ENCODE measurements at regions not wholly inside any gene's neighbourhood (a gene's known extent, or its start where the extent isn't known, plus 50 kb on each side); places are given as distances from the start of the nearest gene placed in this dataset.
"Not testable (repeated sequence)": the region's sequence is repeated elsewhere in the genome, so short reads cannot be mapped to it uniquely, and the experiment has no call there.

GRCh38 chr21:18970941-18971340, 567.4 kb upstream of the TMPRSS15 start:
- DNase-seq = no peak

DNA sequence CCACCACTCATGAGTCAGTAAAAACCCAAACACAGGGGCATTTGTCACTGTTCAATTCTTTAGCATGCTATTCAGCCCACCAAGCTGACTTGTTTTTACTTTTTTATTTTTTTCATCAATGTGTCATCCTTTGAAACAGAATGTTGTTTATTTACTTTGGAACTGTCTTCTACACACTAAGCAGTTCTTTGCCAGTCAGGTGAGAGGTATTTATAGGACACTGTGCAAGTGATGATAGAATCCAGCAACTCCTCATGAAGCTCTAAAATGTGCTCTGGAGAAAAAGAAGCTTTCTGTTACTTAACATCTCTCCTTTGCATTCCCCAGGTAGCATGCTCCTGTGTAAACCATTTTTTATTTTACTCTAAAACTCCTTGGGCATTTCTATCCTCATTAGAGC, 582.0 kb upstream of the TMPRSS15 start:
- no peak for DNase-seq

DNA sequence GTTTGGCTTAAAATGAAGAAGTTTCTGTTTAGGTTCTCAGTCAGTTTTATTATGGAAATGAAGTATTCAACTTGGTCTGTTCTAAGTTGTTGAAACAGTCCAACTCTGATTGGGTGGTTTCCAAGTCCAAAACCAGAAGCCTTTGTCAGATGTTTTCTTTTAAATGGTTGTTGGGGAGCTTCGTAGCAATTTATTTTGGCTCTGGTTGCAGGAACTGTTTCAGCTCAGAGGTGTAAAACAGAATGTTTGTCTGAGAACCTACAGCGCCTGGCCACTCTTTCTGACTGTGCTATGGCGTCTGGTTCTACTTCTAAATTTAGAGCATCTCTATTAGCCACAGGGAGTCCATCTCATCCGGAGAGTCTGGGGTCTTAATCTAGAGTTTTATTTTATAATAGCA, 582.6 kb upstream of the TMPRSS15 start:
- DNase-seq = no peak

GRCh38 chr21:18987520-18988026, 584.0 kb upstream of the TMPRSS15 start:
- DNase-seq = no peak

- DNase-seq = no peak
These were observed 586.4 kb upstream of the TMPRSS15 start for GRCh38 chr21:18989953-18990495.

- DNase-seq = no peak
These were observed 588.3 kb upstream of the TMPRSS15 start for GRCh38 chr21:18991846-18992245.

- no peak for DNase-seq
These were observed 606.7 kb upstream of the TMPRSS15 start for GRCh38 chr21:19010251-19010650.

- DNase-seq = no peak
These were observed 607.4 kb upstream of the TMPRSS15 start for GRCh38 chr21:19010996-19011395.

DNA sequence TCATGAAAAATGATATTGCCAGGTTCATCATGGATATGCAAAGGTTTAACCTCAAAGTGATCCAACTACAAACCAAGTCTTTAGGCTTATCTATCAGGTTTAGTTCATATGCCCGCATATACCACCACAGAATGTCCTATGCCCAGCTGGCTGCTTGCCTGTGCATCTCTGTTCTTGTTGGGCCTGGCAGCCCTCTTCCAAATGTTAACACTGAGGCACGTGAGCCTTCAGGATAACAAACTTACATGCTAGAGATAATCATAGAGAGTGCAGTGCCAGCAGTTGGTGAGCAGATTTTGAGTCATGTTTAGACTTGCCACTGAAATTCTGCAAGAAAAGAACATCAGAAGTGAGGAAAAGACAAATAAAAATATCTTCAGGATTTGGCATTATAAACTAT, 607.9 kb upstream of the TMPRSS15 start:
- DNase-seq = no peak

DNA sequence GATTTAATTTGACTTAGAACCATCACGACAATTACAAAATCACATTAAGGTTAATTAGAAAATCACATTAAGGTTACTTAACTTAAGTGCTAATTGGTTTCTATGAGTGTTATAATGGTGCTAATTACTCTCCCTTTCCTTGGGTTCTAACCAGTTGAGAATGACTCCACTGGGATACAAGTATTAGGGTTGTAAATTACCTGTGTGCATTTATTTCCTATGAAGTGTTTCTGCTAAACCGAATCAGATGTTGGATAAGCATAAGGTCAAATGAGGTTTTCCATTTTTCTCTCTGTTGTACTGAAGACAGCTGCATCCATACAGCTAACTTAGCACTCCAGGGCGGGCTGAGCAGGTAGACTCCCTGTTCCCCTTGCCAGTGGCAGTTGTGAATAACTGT, 610.3 kb upstream of the TMPRSS15 start:
- DNase-seq = no peak

DNA sequence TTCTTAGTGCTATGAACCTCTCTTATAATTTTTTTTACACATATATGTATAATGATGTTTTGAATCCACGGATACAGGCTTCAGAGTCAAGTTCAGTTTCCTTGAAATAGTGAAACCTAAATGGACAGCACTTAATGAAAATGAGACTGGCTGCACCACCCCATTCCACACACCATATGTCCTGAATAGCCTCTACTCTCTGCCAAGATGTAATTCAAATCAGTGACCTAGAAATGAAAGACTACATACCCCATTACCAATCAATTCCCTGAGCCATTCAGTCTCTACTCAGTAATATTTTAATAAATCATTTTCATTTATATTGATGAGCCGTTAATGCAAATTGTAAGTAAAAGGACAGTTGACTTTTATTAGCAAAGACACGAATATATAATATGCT, 614.9 kb upstream of the TMPRSS15 start:
- no peak for DNase-seq

- DNase-seq = no peak
These were observed 619.4 kb upstream of the TMPRSS15 start for GRCh38 chr21:19022978-19023377.

GRCh38 chr21:19026911-19027310, 623.3 kb upstream of the TMPRSS15 start:
- DNase-seq = no peak

GRCh38 chr21:19029816-19030215, 626.2 kb upstream of the TMPRSS15 start:
- DNase-seq = no peak

GRCh38 chr21:19031953-19032352, 628.4 kb upstream of the TMPRSS15 start:
- no peak for DNase-seq

DNA sequence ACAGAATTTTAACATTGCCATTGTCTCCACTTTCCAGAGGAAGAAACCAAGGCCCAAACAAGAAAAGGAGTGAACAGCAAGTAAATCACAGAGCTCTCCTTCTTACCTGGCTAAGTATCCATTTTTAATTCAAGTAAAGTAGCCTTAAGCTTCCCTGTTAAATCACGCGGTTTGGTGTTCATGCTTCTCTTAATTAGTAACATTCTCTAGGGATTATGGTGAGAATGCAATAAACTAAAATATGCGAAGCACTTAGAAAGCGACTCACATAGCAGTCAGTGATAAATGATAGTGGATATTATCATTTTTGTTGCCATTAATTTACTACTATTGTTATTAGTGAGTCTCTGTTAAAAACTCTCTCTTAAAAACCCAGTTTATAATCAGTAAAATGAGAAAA, 630.5 kb upstream of the TMPRSS15 start:
- DNase-seq = no peak

DNA sequence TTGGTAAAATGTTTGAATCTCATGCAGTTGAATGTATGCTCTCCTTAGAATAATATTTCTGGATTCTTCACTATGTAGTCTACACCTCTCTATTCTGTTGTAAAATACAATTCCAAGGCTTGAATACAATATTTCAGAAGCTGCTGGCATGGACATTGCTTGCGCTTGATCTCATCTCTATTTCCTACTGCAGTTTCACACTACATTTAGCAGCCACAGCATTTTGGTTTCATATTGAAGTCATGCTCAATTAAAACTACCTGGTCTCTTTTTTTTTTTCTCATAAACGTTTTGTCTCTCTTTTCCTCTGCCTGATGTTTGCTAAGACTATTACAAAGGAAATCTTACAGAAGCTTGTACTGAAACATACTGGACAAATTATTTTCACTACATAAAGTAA, 631.0 kb upstream of the TMPRSS15 start:
- no peak for DNase-seq

DNA sequence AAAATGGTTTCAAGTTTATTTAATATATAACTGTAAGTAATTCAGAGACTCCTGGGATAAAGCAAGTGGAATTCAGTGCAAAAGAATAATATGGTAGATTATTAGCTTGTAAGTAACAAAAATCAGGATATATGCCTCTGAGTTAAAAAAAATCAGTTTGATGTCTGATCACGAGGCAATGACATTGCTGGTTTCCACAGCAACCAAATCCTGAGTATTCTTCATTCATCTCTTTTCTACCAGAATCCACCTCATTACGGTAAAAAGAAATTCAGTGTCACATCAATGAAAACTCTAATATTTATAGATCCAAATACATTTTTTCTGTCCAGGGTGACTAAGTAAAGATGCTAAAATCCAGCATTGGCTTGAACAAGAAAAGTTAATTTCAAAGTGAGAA, 642.3 kb upstream of the TMPRSS15 start:
- no peak for DNase-seq

- no peak for DNase-seq
These were observed 644.6 kb upstream of the TMPRSS15 start for GRCh38 chr21:19048098-19048672.

- DNase-seq = no peak
These were observed 646.0 kb upstream of the TMPRSS15 start for GRCh38 chr21:19049567-19049966.

DNA sequence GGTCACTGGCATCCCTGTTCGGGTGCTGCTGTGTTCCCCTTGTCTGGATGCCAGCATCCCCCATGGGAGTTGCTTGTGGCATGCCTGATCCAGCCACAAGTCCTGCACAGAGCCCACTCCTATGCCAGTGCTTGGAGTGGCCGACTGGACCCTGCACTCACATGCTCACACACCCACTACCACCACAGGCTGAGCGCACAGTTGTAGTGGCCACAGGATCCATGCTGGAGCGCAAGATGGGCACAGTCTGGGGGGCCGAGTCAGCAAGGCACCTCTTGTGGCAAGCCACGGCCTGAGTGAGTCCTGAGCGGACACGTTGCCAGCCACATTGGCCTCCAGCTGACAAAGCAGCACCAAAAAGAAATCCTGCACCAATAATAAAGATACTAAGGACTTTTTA, 661.6 kb upstream of the TMPRSS15 start:
- no peak for DNase-seq

DNA sequence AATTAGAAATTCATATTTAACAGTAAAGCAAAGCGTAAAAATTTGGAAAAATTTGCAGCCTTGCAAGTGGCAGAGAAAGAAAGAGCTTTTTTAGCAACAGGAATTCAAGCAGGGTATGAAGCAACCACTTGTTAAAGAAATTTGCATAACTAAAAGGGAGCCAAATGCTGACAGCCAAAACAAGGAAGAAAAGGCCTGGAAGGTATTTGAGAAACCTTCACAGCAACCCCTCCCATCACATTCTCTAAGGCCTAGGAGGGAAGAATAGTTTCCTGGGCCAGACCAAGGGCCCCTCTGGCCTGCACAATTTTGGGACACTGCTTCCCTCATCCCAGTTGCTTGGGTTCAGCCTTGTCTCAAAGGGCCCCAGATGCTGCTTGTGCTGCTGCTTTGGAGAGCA, 672.4 kb upstream of the TMPRSS15 start:
- DNase-seq = no peak

DNA sequence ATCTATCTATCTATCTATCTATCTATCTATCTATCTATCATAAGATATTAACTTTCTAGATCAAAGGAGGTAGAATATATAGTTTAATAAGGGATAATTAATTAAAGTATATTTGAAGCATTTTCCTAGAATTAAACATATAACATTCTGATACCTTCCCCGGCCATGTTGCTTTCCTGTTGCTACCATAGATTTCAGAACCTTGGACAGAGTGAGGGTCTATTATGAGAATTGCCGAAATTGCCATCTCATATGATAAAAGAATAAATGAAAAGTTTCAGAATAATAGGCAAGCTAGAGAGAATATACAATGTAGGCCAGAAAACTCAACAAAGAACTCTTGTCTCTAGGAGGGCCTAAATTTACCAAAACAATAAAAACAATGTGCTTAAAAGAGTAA, 706.1 kb upstream of the TMPRSS15 start:
- DNase-seq = no peak

- not testable (repeated sequence) for DNase-seq
These were observed 715.7 kb upstream of the TMPRSS15 start for GRCh38 chr21:19119259-19119658.

DNA sequence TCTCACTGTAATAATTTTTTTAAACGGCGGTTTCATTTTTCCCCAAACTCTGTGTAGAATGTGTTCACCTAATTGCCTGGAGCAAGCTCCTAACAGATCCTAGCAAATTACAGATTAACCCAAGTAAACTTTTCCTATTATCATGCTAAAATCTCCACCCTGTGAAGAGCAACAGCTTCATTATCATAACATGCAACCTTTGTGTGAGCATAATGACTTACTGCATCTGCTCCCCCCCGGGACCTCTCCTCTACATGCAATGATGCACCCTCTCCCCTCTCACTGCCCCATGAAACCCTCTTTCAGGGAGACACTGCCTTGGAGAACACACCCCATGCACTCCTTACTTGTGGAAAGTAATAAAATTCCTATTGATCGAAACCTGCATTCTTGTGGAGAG, 717.0 kb upstream of the TMPRSS15 start:
- no peak for DNase-seq

Data from suppressor macrophage treated with lipopolysaccharide for 1 hour (primary cell).